Nephron (organoid): ENCODE measurements at regions not wholly inside any gene's neighbourhood (a gene's known extent, or its start where the extent isn't known, plus 50 kb on each side); places are given as distances from the start of the nearest gene placed in this dataset.

Experiments
- H3K27ac Mint-ChIP-seq, 3 experiments: 2 replicates each; pipeline ENCODE4 v1.8.0; 2020; ENCODE audit warnings: mixed read lengths in 3 of 3, mild to moderate bottlenecking in 2 of 3, moderate library complexity in 1 of 3
- H3K27me3 Mint-ChIP-seq: 2 replicates; pipeline ENCODE4 v1.8.0; 2021; ENCODE audit warnings: low read depth, mild to moderate bottlenecking, moderate library complexity, mixed read lengths
- H3K36me3 Mint-ChIP-seq: 2 replicates; pipeline ENCODE4 v1.8.0; 2020; ENCODE audit warnings: low read depth, mixed read lengths
- H3K4me1 Mint-ChIP-seq: 2 replicates; pipeline ENCODE4 v1.8.0; 2020; ENCODE audit warnings: mixed read lengths
- H3K4me3 Mint-ChIP-seq, 3 experiments: 2 replicates each; pipeline ENCODE4 v1.8.0; 2020; ENCODE audit warnings: mild to moderate bottlenecking in 3 of 3, mixed read lengths in 3 of 3, moderate library complexity in 2 of 3
- H3K9me3 Mint-ChIP-seq: 2 replicates; pipeline ENCODE4 v1.8.0; 2020; ENCODE audit warnings: mixed read lengths
- CTCF ChIP-seq, 3 experiments: fragments of 200-600 bp; sonication (generic); IDR thresholded peaks; one replicate each; pipeline ENCODE4 v1.5.0; 2021; ENCODE audit warnings: antibody characterized with exemption in 3 of 3; ENCODE audit not compliant: unreplicated experiment in 3 of 3

- H3K27me3 Mint-ChIP-seq: peaks cover 11% of the 10 kb centered on the region
- no peak overlapping the region for H3K27ac Mint-ChIP-seq
- peaks cover 7% of the 10 kb centered on the region for H3K9me3 Mint-ChIP-seq
- no peak overlapping the region for H3K4me3 Mint-ChIP-seq
- no peaks in the 10 kb centered on the region for H3K4me1 Mint-ChIP-seq
- TF ChIP-seq CTCF (IDR thresholded peaks at IDR 0.05; ENCODE audit: unreplicated experiment in 3 of 3): no peak
- no peaks in the 10 kb centered on the region for H3K36me3 Mint-ChIP-seq
Observed at GRCh38 chr20:60835876-60836275, 416.2 kb upstream of the CDH4 start.

DNA sequence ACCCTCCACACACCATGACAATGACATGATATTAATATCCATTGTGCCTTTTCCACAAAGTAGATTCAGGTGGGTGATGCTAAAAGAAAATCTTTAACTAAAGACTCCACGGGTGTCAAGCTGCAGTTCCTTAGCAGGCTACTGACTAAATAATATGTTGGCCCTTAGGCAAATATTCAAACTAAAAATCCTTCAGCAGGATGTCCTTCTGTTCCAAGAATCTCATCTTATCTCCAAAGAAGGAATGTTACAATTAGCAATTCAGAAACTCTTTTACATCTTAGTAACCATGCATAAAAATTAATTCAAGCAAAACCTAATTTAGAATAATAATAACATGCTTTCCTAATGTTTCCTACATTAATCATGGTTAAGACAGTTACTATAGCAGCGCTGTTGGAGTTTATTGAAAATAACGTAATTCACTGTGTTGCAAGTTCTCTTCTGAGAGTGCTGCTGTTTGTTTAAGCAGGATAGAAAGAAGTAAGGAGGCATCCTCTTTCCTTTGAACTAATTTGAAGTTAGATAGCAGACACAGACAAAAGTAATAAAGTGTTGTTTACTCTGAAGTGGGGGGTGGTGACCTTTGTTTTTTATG is 414.8 kb upstream of the CDH4 start:
- no peak overlapping the region for H3K4me3 Mint-ChIP-seq
- H3K4me1 Mint-ChIP-seq: no peaks in the 10 kb centered on the region
- H3K27me3 Mint-ChIP-seq: peaks cover 11% of the 10 kb centered on the region
- peaks cover 3% of the 10 kb centered on the region for H3K9me3 Mint-ChIP-seq
- H3K27ac Mint-ChIP-seq: no peak overlapping the region
- H3K36me3 Mint-ChIP-seq: no peaks in the 10 kb centered on the region
- no peak for TF ChIP-seq CTCF (IDR thresholded peaks at IDR 0.05; ENCODE audit: unreplicated experiment in 3 of 3)

- H3K36me3 Mint-ChIP-seq: no peaks in the 10 kb centered on the region
- H3K27me3 Mint-ChIP-seq: peaks cover 11% of the 10 kb centered on the region
- no peak overlapping the region for H3K4me3 Mint-ChIP-seq
- peaks cover 3% of the 10 kb centered on the region for H3K9me3 Mint-ChIP-seq
- no peak overlapping the region for H3K27ac Mint-ChIP-seq
- TF ChIP-seq CTCF (IDR thresholded peaks at IDR 0.05; ENCODE audit: unreplicated experiment in 3 of 3): no peak
- H3K4me1 Mint-ChIP-seq: no peaks in the 10 kb centered on the region
Observed at GRCh38 chr20:60838297-60838696, 413.8 kb upstream of the CDH4 start.

GRCh38 chr20:60840971-60841370 is 411.1 kb upstream of the CDH4 start:
- H3K4me1 Mint-ChIP-seq: no peaks in the 10 kb centered on the region
- no peak overlapping the region for H3K27ac Mint-ChIP-seq
- H3K27me3 Mint-ChIP-seq: peaks cover 13% of the 10 kb centered on the region
- no peak overlapping the region for H3K4me3 Mint-ChIP-seq
- no peak for TF ChIP-seq CTCF (IDR thresholded peaks at IDR 0.05; ENCODE audit: unreplicated experiment in 3 of 3)
- peaks cover 3% of the 10 kb centered on the region for H3K9me3 Mint-ChIP-seq
- no peaks in the 10 kb centered on the region for H3K36me3 Mint-ChIP-seq

- no peaks in the 10 kb centered on the region for H3K4me1 Mint-ChIP-seq
- TF ChIP-seq CTCF (IDR thresholded peaks at IDR 0.05; ENCODE audit: unreplicated experiment in 3 of 3): no peak
- H3K27ac Mint-ChIP-seq: no peak overlapping the region
- peaks cover 32% of the 10 kb centered on the region for H3K27me3 Mint-ChIP-seq
- H3K9me3 Mint-ChIP-seq: peaks cover 3% of the 10 kb centered on the region
- no peak overlapping the region for H3K4me3 Mint-ChIP-seq
- no peaks in the 10 kb centered on the region for H3K36me3 Mint-ChIP-seq
Observed at GRCh38 chr20:60845146-60845545, 406.9 kb upstream of the CDH4 start.
